ENCODE measurements at regions not wholly inside any gene's neighbourhood (a gene's known extent, or its start where the extent isn't known, plus 50 kb on each side); places are given as distances from the start of the nearest gene placed in this dataset.

DNA sequence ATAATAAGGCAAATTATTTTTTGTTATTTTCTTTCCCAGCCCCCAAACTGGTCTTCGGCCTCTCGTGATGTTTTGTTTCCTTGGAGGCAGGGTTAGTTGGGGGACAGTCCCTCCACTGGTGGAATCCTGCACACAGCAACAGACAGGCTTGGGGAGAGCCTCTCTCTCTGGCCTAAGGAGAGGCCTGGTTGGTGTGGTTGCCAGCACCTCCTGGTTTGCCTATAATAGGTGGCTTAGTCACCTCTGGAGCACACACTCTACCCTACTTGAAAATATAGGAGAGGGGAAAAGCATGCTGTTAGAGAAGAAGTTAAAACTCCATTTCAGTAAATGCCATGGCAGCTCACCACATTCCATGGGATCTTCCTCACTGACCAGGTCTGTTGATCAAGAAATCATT, 417.2 kb upstream of the MEIS1 start:
- no peak for TF ChIP-seq POLR2A (IDR thresholded peaks at IDR 0.05)
- TF ChIP-seq, protein P1, sequence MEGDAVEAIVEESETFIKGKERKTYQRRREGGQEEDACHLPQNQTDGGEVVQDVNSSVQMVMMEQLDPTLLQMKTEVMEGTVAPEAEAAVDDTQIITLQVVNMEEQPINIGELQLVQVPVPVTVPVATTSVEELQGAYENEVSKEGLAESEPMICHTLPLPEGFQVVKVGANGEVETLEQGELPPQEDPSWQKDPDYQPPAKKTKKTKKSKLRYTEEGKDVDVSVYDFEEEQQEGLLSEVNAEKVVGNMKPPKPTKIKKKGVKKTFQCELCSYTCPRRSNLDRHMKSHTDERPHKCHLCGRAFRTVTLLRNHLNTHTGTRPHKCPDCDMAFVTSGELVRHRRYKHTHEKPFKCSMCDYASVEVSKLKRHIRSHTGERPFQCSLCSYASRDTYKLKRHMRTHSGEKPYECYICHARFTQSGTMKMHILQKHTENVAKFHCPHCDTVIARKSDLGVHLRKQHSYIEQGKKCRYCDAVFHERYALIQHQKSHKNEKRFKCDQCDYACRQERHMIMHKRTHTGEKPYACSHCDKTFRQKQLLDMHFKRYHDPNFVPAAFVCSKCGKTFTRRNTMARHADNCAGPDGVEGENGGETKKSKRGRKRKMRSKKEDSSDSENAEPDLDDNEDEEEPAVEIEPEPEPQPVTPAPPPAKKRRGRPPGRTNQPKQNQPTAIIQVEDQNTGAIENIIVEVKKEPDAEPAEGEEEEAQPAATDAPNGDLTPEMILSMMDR (IDR thresholded peaks at IDR 0.05) = no peak
